PFSK-1 (cell line): ENCODE measurements at regions not wholly inside any gene's neighbourhood (a gene's known extent, or its start where the extent isn't known, plus 50 kb on each side); places are given as distances from the start of the nearest gene placed in this dataset.

Experiments used
- FOXP2 ChIP-seq: optimal IDR thresholded peaks from 2 replicates; pipeline ENCODE3; 2011; ENCODE audit warnings: borderline replicate concordance, control low read depth, inconsistent platforms; ENCODE audit not compliant: insufficient read depth; ENCODE audit errors: extremely low read length, extremely low read depth
- POLR2AphosphoS5 ChIP-seq: IDR thresholded peaks from 2 replicates; pipeline ENCODE4 v1.6.1; 2012; ENCODE audit warnings: low read depth, mild to moderate bottlenecking, control low read depth, low read length, moderate library complexity
- REST ChIP-seq, 2 experiments: IDR thresholded peaks; 2 replicates each; pipeline versions ENCODE4 v1.6.1 to v1.8.0; 2011 to 2012; ENCODE audit warnings: low read depth in 2 of 2, low read length in 2 of 2, control low read depth in 1 of 2, inconsistent platforms in 1 of 2, mild to moderate bottlenecking in 1 of 2, moderate library complexity in 1 of 2; ENCODE audit not compliant: insufficient read depth in 1 of 2
- SIN3A ChIP-seq: IDR thresholded peaks from 2 replicates; pipeline ENCODE4 v1.6.1; 2012; ENCODE audit warnings: mild to moderate bottlenecking, low read length, moderate library complexity, borderline replicate concordance; ENCODE audit not compliant: insufficient read depth
- TAF1 ChIP-seq: IDR thresholded peaks from 2 replicates; pipeline ENCODE4 v1.6.1; 2012; ENCODE audit warnings: low read length, control low read depth, borderline replicate concordance; ENCODE audit not compliant: insufficient read depth

- TF ChIP-seq POLR2AphosphoS5 (no peak), SIN3A (no peak), REST (IDR thresholded peaks at IDR 0.05; ENCODE audit: insufficient read depth in 1 of 2, low read depth in 2 of 2, low read length in 2 of 2) (no peak), TAF1 (no peak), FOXP2 (no peak)
Measured at GRCh38 chr13:67314405-67314804, 84.3 kb upstream of the PCDH9 start.

GRCh38 chr13:67308004-67308772 lies 78.1 kb upstream of the PCDH9 start:
- TF ChIP-seq TAF1 (no peak), FOXP2 (no peak), SIN3A (no peak), REST (IDR thresholded peaks at IDR 0.05; ENCODE audit: insufficient read depth in 1 of 2, low read depth in 2 of 2, low read length in 2 of 2) (no peak), POLR2AphosphoS5 (no peak)

DNA sequence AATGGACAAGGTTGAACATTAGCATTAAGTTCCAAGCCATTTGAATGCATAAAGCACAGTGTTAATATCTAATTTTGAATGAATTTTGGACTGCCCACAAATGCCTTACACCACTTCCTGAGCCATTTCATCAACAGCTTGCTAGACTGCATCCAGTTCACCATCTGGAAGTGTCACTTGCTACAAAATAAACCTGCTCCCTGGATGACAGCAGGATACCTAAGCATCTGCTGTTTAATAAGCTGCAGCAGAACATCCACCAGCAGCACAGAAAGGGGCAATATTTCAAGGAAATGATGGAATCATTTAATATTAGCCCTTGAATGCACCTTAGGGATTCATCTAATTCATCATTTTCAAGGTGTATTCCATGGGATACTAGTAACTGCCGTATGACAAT lies 76.6 kb upstream of the PCDH9 start:
- TF ChIP-seq TAF1: no peak
- TF ChIP-seq FOXP2: no peak

GRCh38 chr13:67303661-67304333 lies 73.7 kb upstream of the PCDH9 start:
- TF ChIP-seq POLR2AphosphoS5 (no peak), TAF1 (no peak), FOXP2 (no peak), REST (IDR thresholded peaks at IDR 0.05; ENCODE audit: insufficient read depth in 1 of 2, low read depth in 2 of 2, low read length in 2 of 2) (no peak), SIN3A (no peak)

DNA sequence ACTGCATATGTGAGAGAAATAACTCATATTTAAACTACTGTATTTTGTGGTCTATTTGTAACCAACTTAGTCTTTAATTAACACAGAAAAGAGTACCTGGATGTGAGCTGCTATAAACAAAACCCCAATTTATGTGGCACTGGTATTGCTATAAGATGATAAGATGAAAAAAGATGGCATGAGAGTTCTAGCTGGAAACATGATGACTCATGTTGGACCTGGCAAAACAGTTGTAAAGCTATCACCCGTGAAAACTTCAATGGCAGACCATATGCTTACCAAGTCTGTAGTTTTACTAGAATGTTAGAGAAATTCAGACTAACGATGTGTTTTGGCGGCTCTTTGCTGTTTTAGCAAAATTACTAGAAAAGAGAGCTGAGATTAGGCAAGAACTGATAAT lies 69.6 kb upstream of the PCDH9 start:
- TF ChIP-seq REST (IDR thresholded peaks at IDR 0.05; ENCODE audit: insufficient read depth in 1 of 2, low read depth in 2 of 2, low read length in 2 of 2) (no peak), SIN3A (no peak), POLR2AphosphoS5 (no peak)
